IMR-90 (cell line): ENCODE measurements at regions not wholly inside any gene's neighbourhood (a gene's known extent, or its start where the extent isn't known, plus 50 kb on each side); places are given as distances from the start of the nearest gene placed in this dataset.

Experiments used
- ATAC-seq: fragments of 200-7000 bp; cut with Tn5 transposase; 2 replicates; pipeline ENCODE4 v1.9.1; 2020; ENCODE audit warnings: low read depth, mild to moderate bottlenecking, moderate library complexity
- BruUV-seq: library from RNA; stranded (reverse); fragments of 400-500 nt; replicated peaks from 2 replicates; lab custom pipeline; 2021; lab: Mats Ljungman, UMichigan
- CTCF ChIA-PET: fragments of 300-600 bp; formaldehyde crosslinking; extraction: SDS; loops from one replicate; lab custom pipeline; 2021; ENCODE audit warnings: antibody characterized with exemption; lab: Yijun Ruan, JAX
- POLR2A ChIA-PET: fragments of 300-600 bp; sonication (Branson Sonifier 250); formaldehyde crosslinking; loops from one replicate; lab custom pipeline; 2022; ENCODE audit warnings: antibody characterized with exemption; ENCODE audit not compliant: unreplicated experiment; lab: Charles Lee
- DNase-seq: peaks from one replicate; pipeline ENCODE4 v3.0.0; 2013
- H2AFZ ChIP-seq: replicated peaks from 2 replicates; pipeline ENCODE3; 2013; ENCODE audit warnings: low read length, mild to moderate bottlenecking; ENCODE audit not compliant: poor library complexity
- H2AK5ac ChIP-seq: 2 replicates; pipeline ENCODE4 v1.6.1; 2013; ENCODE audit warnings: low read depth, low read length, inconsistent platforms
- H2AK9ac ChIP-seq: replicated peaks from 2 replicates; pipeline ENCODE3; 2013; ENCODE audit warnings: mild to moderate bottlenecking, low read depth, low read length, moderate library complexity; ENCODE audit not compliant: poor library complexity
- H2BK120ac ChIP-seq: 2 replicates; pipeline ENCODE4 v1.6.1; 2013; ENCODE audit warnings: low read depth, low read length, inconsistent platforms
- H2BK15ac ChIP-seq: 3 replicates; pipeline ENCODE4 v1.6.1; 2013; ENCODE audit warnings: low read depth, low read length, inconsistent platforms
- H2BK20ac ChIP-seq: 2 replicates; pipeline ENCODE4 v1.6.1; 2013; ENCODE audit warnings: low read depth, mild to moderate bottlenecking, inconsistent platforms, low read length, moderate library complexity
- H2BK5ac ChIP-seq: 2 replicates; pipeline ENCODE4 v1.6.1; 2013; ENCODE audit warnings: mild to moderate bottlenecking, low read depth, low read length, inconsistent platforms; ENCODE audit not compliant: poor library complexity, severe bottlenecking
- H3K14ac ChIP-seq: replicated peaks from 2 replicates; pipeline ENCODE4 v1.6.1; 2013; ENCODE audit warnings: low read depth, low read length, inconsistent platforms
- H3K18ac ChIP-seq: 2 replicates; pipeline ENCODE4 v1.6.1; 2013; ENCODE audit warnings: low read depth, low read length, control low read depth
- H3K23ac ChIP-seq: 2 replicates; pipeline ENCODE4 v1.6.1; 2013; ENCODE audit warnings: low read depth, low read length, inconsistent platforms
- H3K27ac ChIP-seq: 2 replicates; pipeline ENCODE4 v1.5.1; 2013; ENCODE audit warnings: mild to moderate bottlenecking, control low read depth, low read length; ENCODE audit not compliant: insufficient read depth
- H3K27me3 ChIP-seq: 2 replicates; pipeline ENCODE4 v1.6.1; 2013; ENCODE audit warnings: low read length; ENCODE audit not compliant: control insufficient read depth, insufficient read depth
- H3K36me3 ChIP-seq: 2 replicates; pipeline ENCODE4 v1.6.1; 2013; ENCODE audit warnings: low read length, mixed read lengths; ENCODE audit not compliant: control insufficient read depth, insufficient read depth
- H3K4ac ChIP-seq: 2 replicates; pipeline ENCODE4 v1.6.1; 2013; ENCODE audit warnings: low read depth, low read length, inconsistent platforms
- H3K4me1 ChIP-seq: 2 replicates; pipeline ENCODE4 v1.6.1; 2013; ENCODE audit warnings: low read length, mixed read lengths; ENCODE audit not compliant: control insufficient read depth, insufficient read depth
- H3K4me2 ChIP-seq: 2 replicates; pipeline ENCODE4 v1.6.1; 2013; ENCODE audit warnings: low read depth, mild to moderate bottlenecking, control low read depth, low read length, moderate library complexity
- H3K4me3 ChIP-seq: 2 replicates; pipeline ENCODE4 v1.5.1; 2013; ENCODE audit warnings: low read depth, mild to moderate bottlenecking, control low read depth, low read length, moderate library complexity; ENCODE audit not compliant: insufficient read depth
- H3K56ac ChIP-seq: 2 replicates; pipeline ENCODE4 v1.6.1; 2013; ENCODE audit warnings: low read length, inconsistent platforms; ENCODE audit not compliant: insufficient read depth; ENCODE audit errors: extremely low read depth
- H3K79me1 ChIP-seq, 2 experiments: 2 replicates each; pipeline ENCODE4 v1.6.1; 2013; ENCODE audit warnings: low read length in 2 of 2, inconsistent platforms in 1 of 2, low read depth in 1 of 2
- H3K9ac ChIP-seq: 2 replicates; pipeline ENCODE4 v1.6.1; 2013; ENCODE audit warnings: low read depth, low read length, control low read depth
- H3K9me1 ChIP-seq: 2 replicates; pipeline ENCODE4 v1.6.1; 2013; ENCODE audit warnings: low read length, inconsistent platforms; ENCODE audit not compliant: insufficient read depth
- H3K9me3 ChIP-seq: 2 replicates; pipeline ENCODE4 v1.6.1; 2013; ENCODE audit warnings: low read length; ENCODE audit not compliant: control insufficient read depth, insufficient read depth
- H4K20me1 ChIP-seq: 2 replicates; pipeline ENCODE4 v1.6.1; 2013; ENCODE audit warnings: low read length, inconsistent platforms; ENCODE audit not compliant: insufficient read depth
- H4K5ac ChIP-seq: 2 replicates; pipeline ENCODE4 v1.6.1; 2013; ENCODE audit warnings: mild to moderate bottlenecking, low read depth, low read length, control low read depth
- H4K8ac ChIP-seq, 2 experiments: 2 replicates each; pipeline ENCODE4 v1.6.1; 2013; ENCODE audit warnings: low read depth in 2 of 2, low read length in 2 of 2, control low read depth in 1 of 2, inconsistent platforms in 1 of 2
- H4K91ac ChIP-seq: 2 replicates; pipeline ENCODE4 v1.6.1; 2013; ENCODE audit warnings: low read depth, low read length, inconsistent platforms; ENCODE audit not compliant: insufficient read depth
- BHLHE40 ChIP-seq: fragments of 150-350 bp; IDR thresholded peaks from 2 replicates; pipeline ENCODE4 v1.6.1; 2016; ENCODE audit warnings: mild to moderate bottlenecking, low read depth, low read length
- CEBPB ChIP-seq: IDR thresholded peaks from 2 replicates; pipeline ENCODE4 v1.6.1; 2012; ENCODE audit warnings: low read depth, low read length, improper control_type of control experiment
- FOS ChIP-seq: fragments of 150-350 bp; IDR thresholded peaks from 2 replicates; pipeline ENCODE4 v1.6.1; 2016; ENCODE audit warnings: low read depth, low read length
- MAFK ChIP-seq: IDR thresholded peaks from 2 replicates; pipeline ENCODE4 v1.6.1; 2012; ENCODE audit warnings: low read depth, low read length, improper control_type of control experiment
- MAZ ChIP-seq: IDR thresholded peaks from 2 replicates; pipeline ENCODE4 v1.6.1; 2012; ENCODE audit warnings: low read depth, mild to moderate bottlenecking, low read length, improper control_type of control experiment, moderate library complexity, borderline replicate concordance
- RAD21 ChIP-seq: IDR thresholded peaks from 2 replicates; pipeline ENCODE4 v1.6.1; 2012; ENCODE audit warnings: low read length, improper control_type of control experiment
- RCOR1 ChIP-seq: IDR thresholded peaks from 2 replicates; pipeline ENCODE4 v1.6.1; 2012; ENCODE audit warnings: mild to moderate bottlenecking, low read length, improper control_type of control experiment; ENCODE audit not compliant: insufficient replicate concordance
- RFX5 ChIP-seq: IDR thresholded peaks from 2 replicates; pipeline ENCODE4 v1.8.0; 2012; ENCODE audit warnings: low read depth, mild to moderate bottlenecking, low read length, moderate library complexity
- USF2 ChIP-seq: fragments of 150-350 bp; IDR thresholded peaks from 2 replicates; pipeline ENCODE4 v1.6.1; 2017; ENCODE audit warnings: mild to moderate bottlenecking, antibody characterized with exemption, low read length, low read depth
- WGBS, 2 experiments: methylation state at CpG; one replicate each; pipeline versions ENCODE4 v1.1.5 to v1.1.7; 2013; ENCODE audit warnings: missing lambda C conversion rate in 2 of 2; ENCODE audit not compliant: insufficient read length in 1 of 2; ENCODE audit errors: extremely low coverage in 2 of 2; 5-methylcytosine and 5-hydroxymethylcytosine counted together
- dilution Hi-C: fragments of 300-500 bp; cut with HindIII; formaldehyde crosslinking; loops from one replicate; pipeline ENCODE4 v1.14.3; 2018; ENCODE audit warnings: low sequenced_read_pairs; ENCODE audit not compliant: unreplicated experiment
- in situ Hi-C: fragments of 300-500 bp; cut with MboI; formaldehyde crosslinking; loops from 3 replicates; pipeline ENCODE4 v1.14.3; 2019; ENCODE audit warnings: low sequenced_read_pairs, inconsistent platforms, mixed read lengths
- intact Hi-C: fragments of 100-400 bp; cut with micrococcal nuclease; formaldehyde crosslinking; loops from 2 replicates; pipeline ENCODE4 v1.10.0; 2022

GRCh38 chr14:83058068-83058467 lies 1524.4 kb upstream of the SEL1L start:
- dilution Hi-C loops, result no loop called here
- intact Hi-C loops, result no loop called here
- CTCF ChIA-PET, result no interaction called here

More at GRCh38 chr14:83058068-83058467, 1524.4 kb upstream of the SEL1L start:
- Histone ChIP-seq H3K9ac (no peak overlapping the region), H4K20me1 (no peaks in the 10 kb centered on the region), H3K9me1 (no peaks in the 10 kb centered on the region), H2BK5ac (no peak overlapping the region), H4K8ac (no peak overlapping the region), H2BK120ac (no peak overlapping the region), H3K4me1 (no peaks in the 10 kb centered on the region), H3K14ac (no peak overlapping the region), H3K4ac (no peak overlapping the region), H3K4me2 (no peak overlapping the region), H2AFZ (no peak overlapping the region), H3K79me1 (no peaks in the 10 kb centered on the region), H2BK20ac (no peak overlapping the region), H2BK15ac (no peak overlapping the region), H2AK9ac (no peak overlapping the region), H3K4me3 (no peak overlapping the region), H4K5ac (no peak overlapping the region), H3K23ac (no peak overlapping the region), H3K36me3 (no peaks in the 10 kb centered on the region), H3K18ac (no peak overlapping the region), H3K27me3 (no peaks in the 10 kb centered on the region), H3K9me3 (no peaks in the 10 kb centered on the region), H3K27ac (no peak overlapping the region), H3K56ac (no peak overlapping the region), H4K91ac (no peak overlapping the region), H2AK5ac (no peak overlapping the region)
- BruUV-seq, result no TSS peak
- POLR2A ChIA-PET, result no interaction called here
- in situ Hi-C loops, result no loop called here
- TF ChIP-seq RFX5 (no peak), USF2 (no peak), RCOR1 (no peak), MAFK (no peak), RAD21 (no peak), BHLHE40 (no peak), MAZ (no peak), FOS (no peak), CEBPB (no peak)
- no CpG with 5 or more reads among the region's 1 CpG for WGBS, 2 experiments
- no peak for DNase-seq
- no peak for ATAC-seq
